DOHH2 (cell line): ENCODE measurements at regions not wholly inside any gene's neighbourhood (a gene's known extent, or its start where the extent isn't known, plus 50 kb on each side); places are given as distances from the start of the nearest gene placed in this dataset.

Source experiments
- H3F3A ChIP-seq: fragments of 200-600 bp; sonication (generic), shearing (Covaris generic); 2 replicates; pipeline ENCODE4 v1.6.0; 2016; ENCODE audit warnings: antibody characterized with exemption, mild to moderate bottlenecking; ENCODE audit not compliant: control insufficient read depth, insufficient read depth
- H3K27ac ChIP-seq: fragments of 200-600 bp; sonication (generic); 2 replicates; pipeline ENCODE4 v1.5.1; 2014; ENCODE audit warnings: low read depth, mild to moderate bottlenecking, low read length, moderate library complexity
- H3K27me3 ChIP-seq: fragments of 200-600 bp; sonication (generic); 2 replicates; pipeline ENCODE4 v1.6.1; 2014; ENCODE audit warnings: mild to moderate bottlenecking, low read length, mixed read lengths; ENCODE audit not compliant: control insufficient read depth
- H3K36me3 ChIP-seq: fragments of 200-600 bp; sonication (generic); 2 replicates; pipeline ENCODE4 v1.6.1; 2014; ENCODE audit warnings: mild to moderate bottlenecking, low read length, moderate library complexity, mixed read lengths; ENCODE audit not compliant: control insufficient read depth
- H3K4me1 ChIP-seq: fragments of 200-600 bp; sonication (generic); 2 replicates; pipeline ENCODE4 v1.6.1; 2014; ENCODE audit warnings: mild to moderate bottlenecking, low read length, mixed read lengths; ENCODE audit not compliant: control insufficient read depth
- H3K4me2 ChIP-seq: fragments of 200-600 bp; sonication (generic); 2 replicates; pipeline ENCODE4 v1.6.0; 2014; ENCODE audit warnings: mild to moderate bottlenecking, low read length, moderate library complexity
- H3K4me3 ChIP-seq: fragments of 200-600 bp; sonication (generic); 2 replicates; pipeline ENCODE4 v1.5.1; 2014; ENCODE audit warnings: mild to moderate bottlenecking, low read length, mixed read lengths
- H3K79me2 ChIP-seq: fragments of 200-600 bp; sonication (generic); 2 replicates; pipeline ENCODE4 v1.6.1; 2014; ENCODE audit warnings: mild to moderate bottlenecking, low read length, mixed read lengths; ENCODE audit not compliant: control insufficient read depth
- H3K9me2 ChIP-seq: fragments of 200-600 bp; sonication (generic); replicated peaks from 2 replicates; pipeline ENCODE4 v1.6.1; 2014; ENCODE audit warnings: mild to moderate bottlenecking, low read length, mixed read lengths; ENCODE audit not compliant: control insufficient read depth
- H3K9me3 ChIP-seq: fragments of 200-600 bp; sonication (generic); 2 replicates; pipeline ENCODE4 v1.6.1; 2014; ENCODE audit warnings: antibody characterized with exemption, low read length, mixed read lengths; ENCODE audit not compliant: control insufficient read depth, insufficient read depth
- H4K20me1 ChIP-seq: fragments of 200-600 bp; sonication (generic); 2 replicates; pipeline ENCODE4 v1.6.0; 2014; ENCODE audit warnings: low read depth, mild to moderate bottlenecking, antibody characterized with exemption, low read length, moderate library complexity; ENCODE audit not compliant: control insufficient read depth, insufficient read depth
- CTCF ChIP-seq: fragments of 200-600 bp; sonication (generic); IDR thresholded peaks from one replicate; pipeline ENCODE4 v1.5.1; 2014; ENCODE audit warnings: antibody characterized with exemption, mild to moderate bottlenecking, low read depth, low read length; ENCODE audit not compliant: poor library complexity, severe bottlenecking
- EZH2phosphoT487 ChIP-seq: fragments of 200-600 bp; sonication (generic); IDR thresholded peaks from 2 replicates; pipeline ENCODE4 v1.6.1; 2017; ENCODE audit warnings: borderline replicate concordance, mild to moderate bottlenecking, antibody characterized with exemption, low read length, moderate library complexity, mixed read lengths

- no peaks in the 10 kb centered on the region for H3K36me3 ChIP-seq
- H3K9me3 ChIP-seq: no peaks in the 10 kb centered on the region
- peaks cover 3% of the 10 kb centered on the region; the same call in 1 of the 2 replicates for H3K27me3 ChIP-seq
- H3F3A ChIP-seq: no peaks in the 10 kb centered on the region
- H3K4me3 ChIP-seq: no peak overlapping the region
- TF ChIP-seq CTCF (no peak), EZH2phosphoT487 (no peak)
- no peaks in the 10 kb centered on the region for H3K4me1 ChIP-seq
- no peak overlapping the region for H3K27ac ChIP-seq
- H3K9me2 ChIP-seq: no peaks in the 10 kb centered on the region
- H3K79me2 ChIP-seq: no peaks in the 10 kb centered on the region
- H3K4me2 ChIP-seq: no peak overlapping the region
- H4K20me1 ChIP-seq: no peaks in the 10 kb centered on the region
Measured at GRCh38 chr4:159410076-159410777, 307.3 kb downstream of the RAPGEF2 start.

- TF ChIP-seq CTCF: no peak
- TF ChIP-seq EZH2phosphoT487: no peak
- no peaks in the 10 kb centered on the region for H3K79me2 ChIP-seq
- H3K27ac ChIP-seq: no peak overlapping the region
- no peaks in the 10 kb centered on the region for H3K9me2 ChIP-seq
- H3K9me3 ChIP-seq: no peaks in the 10 kb centered on the region
- H3K36me3 ChIP-seq: no peaks in the 10 kb centered on the region
- H3K4me1 ChIP-seq: no peaks in the 10 kb centered on the region
- no peaks in the 10 kb centered on the region for H4K20me1 ChIP-seq
- peaks cover 3% of the 10 kb centered on the region; the same call in 1 of the 2 replicates for H3K27me3 ChIP-seq
- H3F3A ChIP-seq: no peaks in the 10 kb centered on the region
- no peak overlapping the region for H3K4me2 ChIP-seq
- H3K4me3 ChIP-seq: no peak overlapping the region
Measured at GRCh38 chr4:159410891-159411290, 308.0 kb downstream of the RAPGEF2 start.

- Histone ChIP-seq H3K9me3 (no peaks in the 10 kb centered on the region), H3K9me2 (no peaks in the 10 kb centered on the region), H3F3A (no peaks in the 10 kb centered on the region), H3K36me3 (no peaks in the 10 kb centered on the region), H3K79me2 (no peaks in the 10 kb centered on the region), H4K20me1 (no peaks in the 10 kb centered on the region), H3K27me3 (peaks cover 3% of the 10 kb centered on the region; the same call in 1 of the 2 replicates), H3K4me3 (no peak overlapping the region), H3K4me1 (no peaks in the 10 kb centered on the region), H3K4me2 (no peak overlapping the region), H3K27ac (no peak overlapping the region)
- TF ChIP-seq CTCF (no peak), EZH2phosphoT487 (no peak)
Measured at GRCh38 chr4:159413306-159413943, 310.5 kb downstream of the RAPGEF2 start.
